ENCODE measurements at regions not wholly inside any gene's neighbourhood (a gene's known extent, or its start where the extent isn't known, plus 50 kb on each side); places are given as distances from the start of the nearest gene placed in this dataset.

- no peak for TF ChIP-seq ZNF416 (tag by site-specific recombination; IDR thresholded peaks at IDR 0.05)
Observed at GRCh38 chr2:155944218-155944617, 388.3 kb downstream of the NR4A2 start (continued).

GRCh38 chr2:155930312-155930711 lies 402.2 kb downstream of the NR4A2 start:
- H3K9me3 ChIP-seq (ENCODE audit: control insufficient read depth, insufficient read depth, low read depth, low read length), result no peaks in the 10 kb centered on the region
- no peak for TF ChIP-seq ZNF529 (tag by site-specific recombination; IDR thresholded peaks at IDR 0.05; ENCODE audit: insufficient replicate concordance)
- no peak for TF ChIP-seq ZNF2 (tag by site-specific recombination; IDR thresholded peaks at IDR 0.05)
- TF ChIP-seq BCL11A (tag by site-specific recombination; IDR thresholded peaks at IDR 0.05; ENCODE audit: low read depth), result no peak
- TF ChIP-seq ZNF354C (tag by site-specific recombination; IDR thresholded peaks at IDR 0.05; ENCODE audit: borderline replicate concordance, low read depth), result no peak
- no peak for TF ChIP-seq FEZF1 (tag by site-specific recombination; IDR thresholded peaks at IDR 0.05)
- TF ChIP-seq ZBTB17 (tag by site-specific recombination; IDR thresholded peaks at IDR 0.05), result no peak
- TF ChIP-seq GLIS1 (tag by site-specific recombination; IDR thresholded peaks at IDR 0.05), result no peak
- TF ChIP-seq KLF10 (tag by site-specific recombination; IDR thresholded peaks at IDR 0.05), result no peak
- no peak for TF ChIP-seq ZNF341 (tag by site-specific recombination; IDR thresholded peaks at IDR 0.05; ENCODE audit: low read depth)
- no peak for TF ChIP-seq ZNF423 (tag by site-specific recombination; IDR thresholded peaks at IDR 0.05)
- TF ChIP-seq ZNF148 (tag by site-specific recombination; IDR thresholded peaks at IDR 0.05; ENCODE audit: borderline replicate concordance), result no peak
- no peak for TF ChIP-seq ZFHX2 (tag by site-specific recombination; conservative IDR thresholded peaks at IDR 0.05)
- TF ChIP-seq ZNF121 (tag by site-specific recombination; IDR thresholded peaks at IDR 0.05), result no peak
- no peak for TF ChIP-seq ZNF514 (tag by site-specific recombination; IDR thresholded peaks at IDR 0.05)
- TF ChIP-seq PATZ1 (tag by site-specific recombination; IDR thresholded peaks at IDR 0.05), result no peak
- TF ChIP-seq KLF1 (tag by site-specific recombination; IDR thresholded peaks at IDR 0.05), result no peak
- TF ChIP-seq GFI1B (tag by site-specific recombination; IDR thresholded peaks at IDR 0.05), result no peak
- no peak overlapping the region for H3K27ac ChIP-seq (ENCODE audit: extremely low read depth, low read depth, low read length)
- ChIA-PET CTCF (interaction anchor here (0.6 kb wide), 1 partner anchor 156 kb away, joined by 3 read pairs; no protein-coding TSS in a partner anchor), POLR2A (no interaction called here)
- H3K4me1 ChIP-seq (ENCODE audit: control insufficient read depth, insufficient read depth, low read length), result no peaks in the 10 kb centered on the region
- no peak overlapping the region for H3K4me3 ChIP-seq (ENCODE audit: low read depth, low read length)
- no peaks in the 10 kb centered on the region for H3K36me3 ChIP-seq (ENCODE audit: control insufficient read depth in 2 of 2, insufficient read depth in 1 of 2, low read length in 2 of 2)

GRCh38 chr2:155917380-155917779 lies 415.1 kb downstream of the NR4A2 start:
- no peak overlapping the region for H3K4me3 ChIP-seq (ENCODE audit: low read depth, low read length)
- no peaks in the 10 kb centered on the region for H3K36me3 ChIP-seq (ENCODE audit: control insufficient read depth in 2 of 2, insufficient read depth in 1 of 2, low read length in 2 of 2)
- ChIA-PET POLR2A (no interaction called here), CTCF (interaction anchor here (0.6 kb wide), 1 partner anchor 74 kb away, joined by 3 read pairs; no protein-coding TSS in a partner anchor)
- no peak overlapping the region for H3K27ac ChIP-seq (ENCODE audit: extremely low read depth, low read depth, low read length)
- no peaks in the 10 kb centered on the region for H3K4me1 ChIP-seq (ENCODE audit: control insufficient read depth, insufficient read depth, low read length)
- no peaks in the 10 kb centered on the region for H3K9me3 ChIP-seq (ENCODE audit: control insufficient read depth, insufficient read depth, low read depth, low read length)
- TF ChIP-seq ZNF174 (tag by site-specific recombination; IDR thresholded peaks at IDR 0.05) (no peak), ZNF266 (tag by site-specific recombination; IDR thresholded peaks at IDR 0.05; ENCODE audit: low read depth) (no peak), ZNF623 (tag by site-specific recombination; IDR thresholded peaks at IDR 0.05) (no peak), ZNF221 (tag by site-specific recombination; IDR thresholded peaks at IDR 0.05; ENCODE audit: borderline replicate concordance) (no peak), ZBTB44 (tag by site-specific recombination; IDR thresholded peaks at IDR 0.05) (no peak), ZNF548 (tag by site-specific recombination; IDR thresholded peaks at IDR 0.05) (no peak), ZNF677 (tag by site-specific recombination; IDR thresholded peaks at IDR 0.05) (no peak), SP3 (tag by site-specific recombination; IDR thresholded peaks at IDR 0.05) (no peak), ZNF561 (tag by site-specific recombination; IDR thresholded peaks at IDR 0.05; ENCODE audit: borderline replicate concordance) (no peak)
